AG04450 (cell line): ENCODE measurements at regions not wholly inside any gene's neighbourhood (a gene's known extent, or its start where the extent isn't known, plus 50 kb on each side); places are given as distances from the start of the nearest gene placed in this dataset.

ENCODE experiments used
- CTCF ChIA-PET: fragments of 300-600, 350-600 bp; formaldehyde crosslinking; extraction: SDS; loops from one replicate; lab custom pipeline; 2022; ENCODE audit warnings: antibody characterized with exemption, inconsistent platforms; lab: Charles Lee
- POLR2A ChIA-PET: fragments of 350-600 bp; formaldehyde crosslinking; extraction: SDS; loops from one replicate; lab custom pipeline; 2021; ENCODE audit warnings: antibody characterized with exemption, inconsistent platforms; lab: Yijun Ruan, JAX
- DNase-seq: peaks from one replicate; pipeline ENCODE4 v3.0.0-alpha.2; 2011; ENCODE audit warnings: low read depth, low spot score
- H3K27ac ChIP-seq: one replicate; pipeline ENCODE4 v1.5.1; 2012; ENCODE audit warnings: low read depth, low read length, control low read depth
- H3K27me3 ChIP-seq: one replicate; pipeline ENCODE4 v1.6.0; 2012; ENCODE audit warnings: low read length; ENCODE audit not compliant: control insufficient read depth, insufficient read depth
- H3K4me3 ChIP-seq: 2 replicates; pipeline ENCODE4 v1.5.1; 2011; ENCODE audit warnings: mild to moderate bottlenecking, low read depth, low read length, control low read depth
- H3K9me3 ChIP-seq: 2 replicates; pipeline ENCODE4 v1.5.1; 2012; ENCODE audit warnings: low read length; ENCODE audit not compliant: control insufficient read depth, insufficient read depth
- CTCF ChIP-seq: IDR thresholded peaks from 2 replicates; pipeline ENCODE4 v1.5.1; 2011; ENCODE audit warnings: low read depth, low read length, control low read depth, inconsistent platforms

GRCh38 chr7:113010377-113010776 lies 76.2 kb downstream of the GPR85 start:
- no peak for DNase-seq
- POLR2A ChIA-PET, result no interaction called here
- no peaks in the 10 kb centered on the region for H3K9me3 ChIP-seq
- no peak for TF ChIP-seq CTCF
- CTCF ChIA-PET, result interaction anchor here (1.0 to 2.0 kb wide), 3 partner anchors 10 to 411 kb away, joined by 3 to 10 read pairs (median 3); no protein-coding TSS in a partner anchor
- H3K27me3 ChIP-seq, result no peaks in the 10 kb centered on the region
- H3K27ac ChIP-seq, result no peak overlapping the region
- no peak overlapping the region for H3K4me3 ChIP-seq

- no peak overlapping the region for H3K27ac ChIP-seq
- no peaks in the 10 kb centered on the region for H3K27me3 ChIP-seq
- POLR2A ChIA-PET, result no interaction called here
- DNase-seq, result no peak
- no peak overlapping the region for H3K4me3 ChIP-seq
- CTCF ChIA-PET, result interaction anchor here (0.6 to 0.9 kb wide), 4 partner anchors 38 to 413 kb away, joined by 3 to 6 read pairs (median 4); no protein-coding TSS in a partner anchor
- TF ChIP-seq CTCF, result no peak
- H3K9me3 ChIP-seq, result no peaks in the 10 kb centered on the region
Observed at GRCh38 chr7:113008755-113009154, 77.9 kb downstream of the GPR85 start.

GRCh38 chr7:113004726-113005454 lies 81.7 kb downstream of the GPR85 start:
- no peak for DNase-seq
- Histone ChIP-seq H3K27me3 (no peaks in the 10 kb centered on the region), H3K9me3 (no peaks in the 10 kb centered on the region), H3K4me3 (no peak overlapping the region), H3K27ac (no peak overlapping the region)
- TF ChIP-seq CTCF, result no peak
- POLR2A ChIA-PET, result no interaction called here
- CTCF ChIA-PET, result interaction anchor here (1.3 kb wide), 1 partner anchor 11 kb away, joined by 3 read pairs; no protein-coding TSS in a partner anchor

DNA sequence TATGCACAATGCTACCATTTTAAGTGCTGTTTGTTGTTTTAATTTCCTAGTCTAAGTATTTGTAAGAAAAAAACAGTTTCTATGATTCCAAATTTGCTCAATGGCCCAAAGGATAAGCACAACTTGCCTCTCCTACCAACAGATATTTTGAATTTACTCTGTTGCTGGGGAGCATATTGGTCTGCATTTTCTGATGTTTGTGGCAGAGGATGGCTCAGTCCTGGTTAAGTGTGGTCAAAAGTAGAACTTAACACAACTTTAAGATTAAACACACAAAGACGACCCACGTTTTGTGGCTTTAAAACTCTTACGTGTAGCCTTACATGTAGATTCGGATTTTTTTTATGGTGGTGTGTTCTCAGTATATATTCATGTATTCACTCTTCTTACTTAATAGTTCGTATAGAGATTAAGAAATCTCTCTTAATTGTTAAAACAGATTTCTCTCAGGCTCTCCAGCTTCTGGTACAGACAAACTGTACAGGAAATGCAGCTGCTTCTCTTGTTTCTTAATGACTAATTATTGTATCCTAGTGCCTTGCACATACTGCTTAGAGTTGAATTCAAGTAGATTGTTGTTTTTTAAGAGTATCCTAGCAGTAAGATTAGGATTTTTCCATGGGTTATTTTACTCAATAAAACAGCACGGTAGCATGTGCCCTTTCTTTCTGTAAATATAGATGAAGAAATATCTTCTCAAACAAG lies 86.2 kb downstream of the GPR85 start:
- CTCF ChIA-PET, result interaction anchor here (1.5 kb wide), 1 partner anchor 10 kb away, joined by 3 read pairs; no protein-coding TSS in a partner anchor
- no peak for TF ChIP-seq CTCF
- POLR2A ChIA-PET, result no interaction called here

DNA sequence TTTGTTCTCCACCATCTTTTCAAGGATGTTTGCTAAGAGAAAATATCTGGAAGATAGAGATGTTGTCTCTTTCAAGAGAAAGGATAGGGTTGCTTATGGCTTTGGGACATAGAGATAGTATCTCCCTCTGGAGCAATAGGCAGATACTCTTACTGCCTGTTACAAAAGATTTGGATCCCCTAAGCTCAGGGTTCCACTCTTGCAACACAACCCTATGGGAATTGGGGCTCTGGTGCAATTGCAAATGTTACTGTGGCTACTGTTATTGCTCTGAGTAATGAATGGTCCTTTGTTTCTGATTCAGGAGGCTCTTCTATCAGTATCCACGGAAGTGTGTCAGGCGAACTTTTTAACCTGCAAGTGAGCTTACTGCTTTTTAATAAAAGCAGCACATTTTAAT lies 88.8 kb downstream of the GPR85 start:
- DNase-seq, result no peak
- CTCF ChIA-PET, result no interaction called here
- no peak overlapping the region for H3K27ac ChIP-seq
- TF ChIP-seq CTCF, result no peak
- no peak overlapping the region for H3K4me3 ChIP-seq
- no peaks in the 10 kb centered on the region for H3K27me3 ChIP-seq
- POLR2A ChIA-PET, result no interaction called here
- no peaks in the 10 kb centered on the region for H3K9me3 ChIP-seq

More for the DNA sequence above, 86.2 kb downstream of the GPR85 start:
- H3K4me3 ChIP-seq, result no peak overlapping the region
- no peaks in the 10 kb centered on the region for H3K9me3 ChIP-seq
- no peak overlapping the region for H3K27ac ChIP-seq
- no peaks in the 10 kb centered on the region for H3K27me3 ChIP-seq
- no peak for DNase-seq
